GM23338 (cell line): ENCODE measurements at regions not wholly inside any gene's neighbourhood (a gene's known extent, or its start where the extent isn't known, plus 50 kb on each side); places are given as distances from the start of the nearest gene placed in this dataset.

Experiments used
- ATAC-seq: fragments of 200-7000 bp; cut with Tn5 transposase; 3 replicates; pipeline ENCODE4 v1.9.1; 2020
- DNase-seq: peaks from one replicate; pipeline ENCODE4 v3.0.0-alpha.2; 2015; ENCODE audit warnings: low spot score
- H2AFZ ChIP-seq: fragments of 200-600 bp; sonication (generic); 2 replicates; pipeline ENCODE4 v1.8.0; 2016; ENCODE audit warnings: antibody characterized with exemption, mild to moderate bottlenecking, moderate library complexity
- H3F3A ChIP-seq: fragments of 200-600 bp; sonication (generic); replicated peaks from 2 replicates; pipeline ENCODE4 v1.8.0; 2017; ENCODE audit warnings: antibody characterized with exemption, mixed run types, low read depth
- H3K27ac ChIP-seq: fragments of 200-600 bp; sonication (generic); 2 replicates; pipeline ENCODE4 v1.6.1; 2016; ENCODE audit warnings: low read depth
- H3K27me3 ChIP-seq: fragments of 200-600 bp; sonication (generic); 2 replicates; pipeline ENCODE4 v1.8.0; 2016; ENCODE audit warnings: mild to moderate bottlenecking, mixed run types, moderate library complexity; ENCODE audit not compliant: insufficient read depth
- H3K36me3 ChIP-seq: fragments of 200-600 bp; sonication (generic); 2 replicates; pipeline ENCODE4 v1.8.0; 2016; ENCODE audit warnings: mild to moderate bottlenecking; ENCODE audit not compliant: insufficient read depth
- H3K4me1 ChIP-seq: fragments of 200-600 bp; sonication (generic); 2 replicates; pipeline ENCODE4 v1.8.0; 2016; ENCODE audit warnings: mild to moderate bottlenecking, moderate library complexity; ENCODE audit not compliant: insufficient read depth
- H3K4me2 ChIP-seq: fragments of 200-600 bp; sonication (generic); 2 replicates; pipeline ENCODE4 v1.7.1; 2017; ENCODE audit warnings: mixed run types
- H3K4me3 ChIP-seq: fragments of 200-600 bp; sonication (generic); 2 replicates; pipeline ENCODE4 v1.6.1; 2016; ENCODE audit warnings: mixed run types
- H3K79me2 ChIP-seq: fragments of 200-600 bp; sonication (generic); replicated peaks from 2 replicates; pipeline ENCODE4 v1.8.0; 2017; ENCODE audit warnings: mild to moderate bottlenecking; ENCODE audit not compliant: insufficient read depth
- H3K9me2 ChIP-seq: fragments of 200-600 bp; sonication (generic); 2 replicates; pipeline ENCODE4 v1.8.0; 2017; ENCODE audit not compliant: insufficient read depth
- H4K20me1 ChIP-seq: fragments of 200-600 bp; sonication (generic); replicated peaks from 2 replicates; pipeline ENCODE4 v1.8.0; 2017; ENCODE audit warnings: mild to moderate bottlenecking; ENCODE audit not compliant: insufficient read depth
- H3K27ac Mint-ChIP-seq: 2 replicates; pipeline ENCODE4 v1.8.0; 2020; ENCODE audit warnings: inconsistent platforms, mild to moderate bottlenecking, moderate library complexity, mixed read lengths
- H3K27me3 Mint-ChIP-seq: 3 replicates; pipeline ENCODE4 v1.8.0; 2022; ENCODE audit warnings: low read depth, mild to moderate bottlenecking, moderate library complexity, mixed read lengths, inconsistent platforms; ENCODE audit not compliant: insufficient read depth, poor library complexity
- H3K36me3 Mint-ChIP-seq: 3 replicates; pipeline ENCODE4 v1.8.0; 2021; ENCODE audit warnings: low read depth, mild to moderate bottlenecking, inconsistent platforms, moderate library complexity, mixed read lengths
- H3K4me1 Mint-ChIP-seq: 3 replicates; pipeline ENCODE4 v1.8.0; 2020; ENCODE audit warnings: mild to moderate bottlenecking, inconsistent platforms, mixed read lengths
- H3K4me3 Mint-ChIP-seq: 3 replicates; pipeline ENCODE4 v1.8.0; 2021; ENCODE audit warnings: moderate library complexity, mild to moderate bottlenecking, inconsistent platforms, mixed read lengths
- H3K9me3 Mint-ChIP-seq: 3 replicates; pipeline ENCODE4 v1.8.0; 2020; ENCODE audit warnings: moderate library complexity, mild to moderate bottlenecking, inconsistent platforms, mixed read lengths
- CREB1 ChIP-seq: fragments of 250-450 bp; sonication (Bioruptor Pico); IDR thresholded peaks from 2 replicates; pipeline ENCODE4 v1.5.0; 2020; ENCODE audit warnings: low read depth, mild to moderate bottlenecking, moderate library complexity
- EZH2 ChIP-seq: fragments of 200-600 bp; sonication (generic); IDR thresholded peaks from one replicate; pipeline ENCODE4 v1.8.0; 2017; ENCODE audit warnings: antibody characterized with exemption, mild to moderate bottlenecking, low read depth; ENCODE audit not compliant: unreplicated experiment
- EZH2phosphoT487 ChIP-seq: fragments of 200-600 bp; sonication (generic); IDR thresholded peaks from one replicate; pipeline ENCODE4 v1.8.1; 2018; ENCODE audit warnings: antibody characterized with exemption; ENCODE audit not compliant: unreplicated experiment
- JUNB ChIP-seq: IDR thresholded peaks from one replicate; pipeline ENCODE4 v1.6.1; 2016; ENCODE audit warnings: antibody characterized with exemption; ENCODE audit not compliant: unreplicated experiment
- NANOG ChIP-seq: IDR thresholded peaks from 2 replicates; pipeline ENCODE4 v1.6.1; 2016; ENCODE audit warnings: antibody characterized with exemption, borderline replicate concordance
- POLR2AphosphoS5 ChIP-seq: IDR thresholded peaks from 2 replicates; pipeline ENCODE4 v1.6.1; 2016; ENCODE audit warnings: antibody characterized with exemption, low read depth
- ZNF331 ChIP-seq: fragments of 250-450 bp; sonication (Bioruptor Pico); IDR thresholded peaks from 2 replicates; pipeline ENCODE4 v1.5.0; 2020; ENCODE audit warnings: low read depth, mild to moderate bottlenecking, moderate library complexity
- TF ChIP-seq, protein P1 (sequence below), 2 experiments: fragments of 200-600 bp in 1 of 2; sonication (generic) in 1 of 2; conservative IDR thresholded peaks; 2 replicates each; pipeline versions ENCODE4 v1.5.1 to v1.6.1; 2016 to 2017; ENCODE audit warnings: antibody characterized with exemption in 2 of 2, low read depth in 2 of 2, mild to moderate bottlenecking in 2 of 2, moderate library complexity in 1 of 2
- TF ChIP-seq, protein P2 (sequence below): fragments of 250-450 bp; sonication (Bioruptor Pico); IDR thresholded peaks from 2 replicates; pipeline ENCODE4 v1.5.0; 2020; ENCODE audit warnings: mild to moderate bottlenecking, moderate library complexity
- TF ChIP-seq, protein P3 (sequence below): IDR thresholded peaks from one replicate; pipeline ENCODE4 v1.6.1; 2018; ENCODE audit warnings: antibody characterized with exemption; ENCODE audit not compliant: unreplicated experiment

GRCh38 chrX:149284616-149285015, 220.5 kb downstream of the IDS start:
- H2AFZ ChIP-seq: no peak overlapping the region
- H3K27ac Mint-ChIP-seq: no peak overlapping the region; the same call in 1 of the 2 replicates
- H3K9me3 Mint-ChIP-seq: no peaks in the 10 kb centered on the region

More at GRCh38 chrX:149284616-149285015, 220.5 kb downstream of the IDS start:
- no peak overlapping the region for H3K4me2 ChIP-seq
- no peak overlapping the region for H3K27ac ChIP-seq
- TF ChIP-seq JUNB: no peak
- TF ChIP-seq NANOG: no peak
- TF ChIP-seq, protein P1, sequence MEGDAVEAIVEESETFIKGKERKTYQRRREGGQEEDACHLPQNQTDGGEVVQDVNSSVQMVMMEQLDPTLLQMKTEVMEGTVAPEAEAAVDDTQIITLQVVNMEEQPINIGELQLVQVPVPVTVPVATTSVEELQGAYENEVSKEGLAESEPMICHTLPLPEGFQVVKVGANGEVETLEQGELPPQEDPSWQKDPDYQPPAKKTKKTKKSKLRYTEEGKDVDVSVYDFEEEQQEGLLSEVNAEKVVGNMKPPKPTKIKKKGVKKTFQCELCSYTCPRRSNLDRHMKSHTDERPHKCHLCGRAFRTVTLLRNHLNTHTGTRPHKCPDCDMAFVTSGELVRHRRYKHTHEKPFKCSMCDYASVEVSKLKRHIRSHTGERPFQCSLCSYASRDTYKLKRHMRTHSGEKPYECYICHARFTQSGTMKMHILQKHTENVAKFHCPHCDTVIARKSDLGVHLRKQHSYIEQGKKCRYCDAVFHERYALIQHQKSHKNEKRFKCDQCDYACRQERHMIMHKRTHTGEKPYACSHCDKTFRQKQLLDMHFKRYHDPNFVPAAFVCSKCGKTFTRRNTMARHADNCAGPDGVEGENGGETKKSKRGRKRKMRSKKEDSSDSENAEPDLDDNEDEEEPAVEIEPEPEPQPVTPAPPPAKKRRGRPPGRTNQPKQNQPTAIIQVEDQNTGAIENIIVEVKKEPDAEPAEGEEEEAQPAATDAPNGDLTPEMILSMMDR (conservative IDR thresholded peaks at IDR 0.05; ENCODE audit: low read depth in 2 of 2): no peak
- no peak for TF ChIP-seq POLR2AphosphoS5
- TF ChIP-seq, protein P2, sequence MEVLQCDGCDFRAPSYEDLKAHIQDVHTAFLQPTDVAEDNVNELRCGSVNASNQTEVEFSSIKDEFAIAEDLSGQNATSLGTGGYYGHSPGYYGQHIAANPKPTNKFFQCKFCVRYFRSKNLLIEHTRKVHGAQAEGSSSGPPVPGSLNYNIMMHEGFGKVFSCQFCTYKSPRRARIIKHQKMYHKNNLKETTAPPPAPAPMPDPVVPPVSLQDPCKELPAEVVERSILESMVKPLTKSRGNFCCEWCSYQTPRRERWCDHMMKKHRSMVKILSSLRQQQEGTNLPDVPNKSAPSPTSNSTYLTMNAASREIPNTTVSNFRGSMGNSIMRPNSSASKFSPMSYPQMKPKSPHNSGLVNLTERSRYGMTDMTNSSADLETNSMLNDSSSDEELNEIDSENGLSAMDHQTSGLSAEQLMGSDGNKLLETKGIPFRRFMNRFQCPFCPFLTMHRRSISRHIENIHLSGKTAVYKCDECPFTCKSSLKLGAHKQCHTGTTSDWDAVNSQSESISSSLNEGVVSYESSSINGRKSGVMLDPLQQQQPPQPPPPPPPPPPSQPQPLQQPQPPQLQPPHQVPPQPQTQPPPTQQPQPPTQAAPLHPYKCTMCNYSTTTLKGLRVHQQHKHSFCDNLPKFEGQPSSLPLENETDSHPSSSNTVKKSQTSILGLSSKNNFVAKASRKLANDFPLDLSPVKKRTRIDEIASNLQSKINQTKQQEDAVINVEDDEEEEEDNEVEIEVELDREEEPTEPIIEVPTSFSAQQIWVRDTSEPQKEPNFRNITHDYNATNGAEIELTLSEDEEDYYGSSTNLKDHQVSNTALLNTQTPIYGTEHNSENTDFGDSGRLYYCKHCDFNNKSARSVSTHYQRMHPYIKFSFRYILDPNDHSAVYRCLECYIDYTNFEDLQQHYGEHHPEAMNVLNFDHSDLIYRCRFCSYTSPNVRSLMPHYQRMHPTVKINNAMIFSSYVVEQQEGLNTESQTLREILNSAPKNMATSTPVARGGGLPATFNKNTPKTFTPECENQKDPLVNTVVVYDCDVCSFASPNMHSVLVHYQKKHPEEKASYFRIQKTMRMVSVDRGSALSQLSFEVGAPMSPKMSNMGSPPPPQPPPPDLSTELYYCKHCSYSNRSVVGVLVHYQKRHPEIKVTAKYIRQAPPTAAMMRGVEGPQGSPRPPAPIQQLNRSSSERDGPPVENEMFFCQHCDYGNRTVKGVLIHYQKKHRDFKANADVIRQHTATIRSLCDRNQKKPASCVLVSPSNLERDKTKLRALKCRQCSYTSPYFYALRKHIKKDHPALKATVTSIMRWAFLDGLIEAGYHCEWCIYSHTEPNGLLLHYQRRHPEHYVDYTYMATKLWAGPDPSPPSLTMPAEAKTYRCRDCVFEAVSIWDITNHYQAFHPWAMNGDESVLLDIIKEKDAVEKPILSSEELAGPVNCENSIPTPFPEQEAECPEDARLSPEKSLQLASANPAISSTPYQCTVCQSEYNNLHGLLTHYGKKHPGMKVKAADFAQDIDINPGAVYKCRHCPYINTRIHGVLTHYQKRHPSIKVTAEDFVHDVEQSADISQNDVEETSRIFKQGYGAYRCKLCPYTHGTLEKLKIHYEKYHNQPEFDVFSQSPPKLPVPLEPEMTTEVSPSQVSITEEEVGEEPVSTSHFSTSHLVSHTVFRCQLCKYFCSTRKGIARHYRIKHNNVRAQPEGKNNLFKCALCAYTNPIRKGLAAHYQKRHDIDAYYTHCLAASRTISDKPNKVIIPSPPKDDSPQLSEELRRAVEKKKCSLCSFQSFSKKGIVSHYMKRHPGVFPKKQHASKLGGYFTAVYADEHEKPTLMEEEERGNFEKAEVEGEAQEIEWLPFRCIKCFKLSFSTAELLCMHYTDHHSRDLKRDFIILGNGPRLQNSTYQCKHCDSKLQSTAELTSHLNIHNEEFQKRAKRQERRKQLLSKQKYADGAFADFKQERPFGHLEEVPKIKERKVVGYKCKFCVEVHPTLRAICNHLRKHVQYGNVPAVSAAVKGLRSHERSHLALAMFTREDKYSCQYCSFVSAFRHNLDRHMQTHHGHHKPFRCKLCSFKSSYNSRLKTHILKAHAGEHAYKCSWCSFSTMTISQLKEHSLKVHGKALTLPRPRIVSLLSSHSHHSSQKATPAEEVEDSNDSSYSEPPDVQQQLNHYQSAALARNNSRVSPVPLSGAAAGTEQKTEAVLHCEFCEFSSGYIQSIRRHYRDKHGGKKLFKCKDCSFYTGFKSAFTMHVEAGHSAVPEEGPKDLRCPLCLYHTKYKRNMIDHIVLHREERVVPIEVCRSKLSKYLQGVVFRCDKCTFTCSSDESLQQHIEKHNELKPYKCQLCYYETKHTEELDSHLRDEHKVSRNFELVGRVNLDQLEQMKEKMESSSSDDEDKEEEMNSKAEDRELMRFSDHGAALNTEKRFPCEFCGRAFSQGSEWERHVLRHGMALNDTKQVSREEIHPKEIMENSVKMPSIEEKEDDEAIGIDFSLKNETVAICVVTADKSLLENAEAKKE (CRISPR knock-in tag): no peak
- TF ChIP-seq ZNF331: no peak
- TF ChIP-seq CREB1 (CRISPR knock-in tag): no peak
- no peak for TF ChIP-seq EZH2phosphoT487
- no peak for TF ChIP-seq EZH2
- TF ChIP-seq, protein P3, sequence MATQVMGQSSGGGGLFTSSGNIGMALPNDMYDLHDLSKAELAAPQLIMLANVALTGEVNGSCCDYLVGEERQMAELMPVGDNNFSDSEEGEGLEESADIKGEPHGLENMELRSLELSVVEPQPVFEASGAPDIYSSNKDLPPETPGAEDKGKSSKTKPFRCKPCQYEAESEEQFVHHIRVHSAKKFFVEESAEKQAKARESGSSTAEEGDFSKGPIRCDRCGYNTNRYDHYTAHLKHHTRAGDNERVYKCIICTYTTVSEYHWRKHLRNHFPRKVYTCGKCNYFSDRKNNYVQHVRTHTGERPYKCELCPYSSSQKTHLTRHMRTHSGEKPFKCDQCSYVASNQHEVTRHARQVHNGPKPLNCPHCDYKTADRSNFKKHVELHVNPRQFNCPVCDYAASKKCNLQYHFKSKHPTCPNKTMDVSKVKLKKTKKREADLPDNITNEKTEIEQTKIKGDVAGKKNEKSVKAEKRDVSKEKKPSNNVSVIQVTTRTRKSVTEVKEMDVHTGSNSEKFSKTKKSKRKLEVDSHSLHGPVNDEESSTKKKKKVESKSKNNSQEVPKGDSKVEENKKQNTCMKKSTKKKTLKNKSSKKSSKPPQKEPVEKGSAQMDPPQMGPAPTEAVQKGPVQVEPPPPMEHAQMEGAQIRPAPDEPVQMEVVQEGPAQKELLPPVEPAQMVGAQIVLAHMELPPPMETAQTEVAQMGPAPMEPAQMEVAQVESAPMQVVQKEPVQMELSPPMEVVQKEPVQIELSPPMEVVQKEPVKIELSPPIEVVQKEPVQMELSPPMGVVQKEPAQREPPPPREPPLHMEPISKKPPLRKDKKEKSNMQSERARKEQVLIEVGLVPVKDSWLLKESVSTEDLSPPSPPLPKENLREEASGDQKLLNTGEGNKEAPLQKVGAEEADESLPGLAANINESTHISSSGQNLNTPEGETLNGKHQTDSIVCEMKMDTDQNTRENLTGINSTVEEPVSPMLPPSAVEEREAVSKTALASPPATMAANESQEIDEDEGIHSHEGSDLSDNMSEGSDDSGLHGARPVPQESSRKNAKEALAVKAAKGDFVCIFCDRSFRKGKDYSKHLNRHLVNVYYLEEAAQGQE: no peak
- no peaks in the 10 kb centered on the region for H3K36me3 Mint-ChIP-seq
- no peaks in the 10 kb centered on the region for H3K4me1 ChIP-seq
- no peaks in the 10 kb centered on the region for H3K36me3 ChIP-seq
- H3K4me3 ChIP-seq: no peak overlapping the region
- H3F3A ChIP-seq: no peaks in the 10 kb centered on the region
- no peaks in the 10 kb centered on the region for H3K27me3 Mint-ChIP-seq
- DNase-seq (no peak), ATAC-seq (no peak)
- H3K4me1 Mint-ChIP-seq: no peaks in the 10 kb centered on the region; the same call in 2 of the 3 replicates
- H4K20me1 ChIP-seq: no peaks in the 10 kb centered on the region
- H3K9me2 ChIP-seq: no peaks in the 10 kb centered on the region
- H3K4me3 Mint-ChIP-seq: no peak overlapping the region
- no peaks in the 10 kb centered on the region for H3K27me3 ChIP-seq
- H3K79me2 ChIP-seq: no peaks in the 10 kb centered on the region
